ENCODE measurements at regions not wholly inside any gene's neighbourhood (a gene's known extent, or its start where the extent isn't known, plus 50 kb on each side); places are given as distances from the start of the nearest gene placed in this dataset.

GRCh38 chr5:58311526-58311925 is 148.4 kb downstream of the PLK2 start:
- TF ChIP-seq CTCF (IDR thresholded peaks at IDR 0.05; ENCODE audit: low read length) (no peak), EZH2 (IDR thresholded peaks at IDR 0.05; ENCODE audit: borderline replicate concordance, low read length) (no peak)
